ENCODE measurements at regions not wholly inside any gene's neighbourhood (a gene's known extent, or its start where the extent isn't known, plus 50 kb on each side); places are given as distances from the start of the nearest gene placed in this dataset.

- peaks cover 4% of the 10 kb centered on the region for H3K27me3 ChIP-seq (ENCODE audit: insufficient read depth, low read length, poor library complexity)
- no peak for DNase-seq
- no peak overlapping the region for H2AFZ ChIP-seq (ENCODE audit: low read depth, low read length)
- no peak overlapping the region for H3K27ac ChIP-seq (ENCODE audit: low read length)
- ATAC-seq (ENCODE audit: insufficient read depth, low read depth) = no peak
- no peaks in the 10 kb centered on the region for H3K4me1 ChIP-seq (ENCODE audit: insufficient read depth, low read length)
- TF ChIP-seq EZH2 (IDR thresholded peaks at IDR 0.05; ENCODE audit: borderline replicate concordance, low read depth, low read length, severe bottlenecking) = no peak
- no peak for TF ChIP-seq CTCF (IDR thresholded peaks at IDR 0.05; ENCODE audit: borderline replicate concordance, extremely low read depth, low read length, poor library complexity, severe bottlenecking)
- no peaks in the 10 kb centered on the region for H4K20me1 ChIP-seq (ENCODE audit: insufficient read depth, low read length)
- H3K9me3 ChIP-seq (ENCODE audit: insufficient read depth, low read length, severe bottlenecking) = no peaks in the 10 kb centered on the region
- H3K36me3 ChIP-seq (ENCODE audit: insufficient read depth, low read length) = no peaks in the 10 kb centered on the region
- no peak overlapping the region for H3K9ac ChIP-seq (ENCODE audit: low read depth, low read length)
- no peak overlapping the region for H3K4me3 ChIP-seq (ENCODE audit: low read depth in 1 of 2, low read length in 2 of 2)
- H3K79me2 ChIP-seq (ENCODE audit: insufficient read depth, low read length) = no peaks in the 10 kb centered on the region
- no peak overlapping the region for H3K4me2 ChIP-seq (ENCODE audit: insufficient read depth, low read length)
These were observed 480.8 kb upstream of the TNC start for GRCh38 chr9:115598751-115599150.

- TF ChIP-seq EZH2 (IDR thresholded peaks at IDR 0.05; ENCODE audit: borderline replicate concordance, low read depth, low read length, severe bottlenecking) (no peak), CTCF (IDR thresholded peaks at IDR 0.05; ENCODE audit: borderline replicate concordance, extremely low read depth, low read length, poor library complexity, severe bottlenecking) (no peak)
- H3K4me1 ChIP-seq (ENCODE audit: insufficient read depth, low read length) = no peaks in the 10 kb centered on the region
- H3K9ac ChIP-seq (ENCODE audit: low read depth, low read length) = no peak overlapping the region
- H4K20me1 ChIP-seq (ENCODE audit: insufficient read depth, low read length) = no peaks in the 10 kb centered on the region
- no peak overlapping the region for H2AFZ ChIP-seq (ENCODE audit: low read depth, low read length)
- no peak overlapping the region for H3K4me3 ChIP-seq (ENCODE audit: low read depth in 1 of 2, low read length in 2 of 2)
- no peaks in the 10 kb centered on the region for H3K79me2 ChIP-seq (ENCODE audit: insufficient read depth, low read length)
- H3K9me3 ChIP-seq (ENCODE audit: insufficient read depth, low read length, severe bottlenecking) = no peaks in the 10 kb centered on the region
- DNase-seq (no peak), ATAC-seq (ENCODE audit: insufficient read depth, low read depth) (no peak)
- no peaks in the 10 kb centered on the region for H3K36me3 ChIP-seq (ENCODE audit: insufficient read depth, low read length)
- no peak overlapping the region for H3K4me2 ChIP-seq (ENCODE audit: insufficient read depth, low read length)
- H3K27me3 ChIP-seq (ENCODE audit: insufficient read depth, low read length, poor library complexity) = peaks cover 4% of the 10 kb centered on the region
- H3K27ac ChIP-seq (ENCODE audit: low read length) = no peak overlapping the region
These were observed 481.9 kb upstream of the TNC start for GRCh38 chr9:115599898-115600297.

- TF ChIP-seq EZH2 (IDR thresholded peaks at IDR 0.05; ENCODE audit: borderline replicate concordance, low read depth, low read length, severe bottlenecking) (no peak), CTCF (IDR thresholded peaks at IDR 0.05; ENCODE audit: borderline replicate concordance, extremely low read depth, low read length, poor library complexity, severe bottlenecking) (no peak)
- Histone ChIP-seq H3K36me3 (ENCODE audit: insufficient read depth, low read length) (no peaks in the 10 kb centered on the region), H3K27ac (ENCODE audit: low read length) (no peak overlapping the region), H3K4me2 (ENCODE audit: insufficient read depth, low read length) (no peak overlapping the region), H3K27me3 (ENCODE audit: insufficient read depth, low read length, poor library complexity) (peaks cover 4% of the 10 kb centered on the region), H3K79me2 (ENCODE audit: insufficient read depth, low read length) (no peaks in the 10 kb centered on the region), H3K9me3 (ENCODE audit: insufficient read depth, low read length, severe bottlenecking) (no peaks in the 10 kb centered on the region), H2AFZ (ENCODE audit: low read depth, low read length) (no peak overlapping the region), H4K20me1 (ENCODE audit: insufficient read depth, low read length) (no peaks in the 10 kb centered on the region), H3K9ac (ENCODE audit: low read depth, low read length) (no peak overlapping the region), H3K4me3 (ENCODE audit: low read depth in 1 of 2, low read length in 2 of 2) (no peak overlapping the region), H3K4me1 (ENCODE audit: insufficient read depth, low read length) (no peaks in the 10 kb centered on the region)
- ATAC-seq (ENCODE audit: insufficient read depth, low read depth) = no peak
- DNase-seq = no peak
These were observed 483.5 kb upstream of the TNC start for GRCh38 chr9:115601434-115601833.

All from DND-41 (cell line).